GM13977 (cell line): ENCODE measurements at regions not wholly inside any gene's neighbourhood (a gene's known extent, or its start where the extent isn't known, plus 50 kb on each side); places are given as distances from the start of the nearest gene placed in this dataset.

Experiments
- DNase-seq: peaks from one replicate; pipeline ENCODE4 v3.0.0; 2012; ENCODE audit warnings: low spot score
- CTCF ChIP-seq: IDR thresholded peaks from 2 replicates; pipeline ENCODE4 v1.5.1; 2012; ENCODE audit warnings: mild to moderate bottlenecking, control low read depth; ENCODE audit not compliant: insufficient read depth; ENCODE audit errors: extremely low read depth, missing control alignments
- in situ Hi-C: fragments of 300-500 bp; cut with MboI; formaldehyde crosslinking; loops from one replicate; pipeline ENCODE4 v1.12.0; 2022; ENCODE audit warnings: low sequenced_read_pairs, low pct_unique_long_range_greater_than_20kb, mixed read lengths, inconsistent platforms; ENCODE audit not compliant: unreplicated experiment

DNA sequence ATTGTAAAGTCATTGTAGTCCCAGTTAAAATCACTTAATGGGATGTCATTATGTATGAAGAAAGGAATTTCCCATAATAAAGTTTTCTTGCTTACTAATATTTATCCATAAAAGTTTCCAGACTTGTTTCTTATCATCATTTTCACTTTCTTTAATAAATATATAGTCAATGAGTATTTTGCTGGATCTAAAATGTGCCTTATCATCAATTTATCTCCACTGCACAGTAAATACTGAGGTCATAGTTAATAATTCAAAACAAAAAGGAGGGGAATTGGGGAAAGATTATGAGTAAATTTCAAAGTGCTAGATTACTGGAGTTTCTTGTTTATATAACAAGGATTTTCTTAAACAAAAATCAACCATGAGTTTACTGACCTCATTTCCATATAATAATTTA lies 279.5 kb upstream of the DKK2 start:
- in situ Hi-C loops, result no loop called here

DNA sequence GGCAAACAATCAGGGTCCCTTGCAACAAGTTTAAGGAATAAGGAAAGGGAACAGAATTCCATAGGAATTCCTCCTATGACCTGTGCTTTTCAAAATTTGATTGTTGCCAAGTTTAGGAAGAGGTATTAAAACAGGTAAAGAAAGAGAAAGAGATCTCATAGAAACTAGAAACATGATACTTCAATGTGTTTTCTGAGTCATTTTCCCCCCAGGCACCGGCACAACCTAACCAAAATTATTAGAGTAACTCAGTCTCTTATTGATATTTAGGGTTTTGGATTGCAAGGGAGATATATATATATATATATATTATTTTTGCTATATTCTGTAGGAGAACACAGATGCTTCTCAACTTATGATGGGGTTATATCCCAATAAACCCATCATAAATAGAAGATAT lies 278.0 kb upstream of the DKK2 start:
- no peak for DNase-seq
- in situ Hi-C loops, result no loop called here

More for the DNA sequence above, 279.5 kb upstream of the DKK2 start:
- TF ChIP-seq CTCF, result no peak
- no peak for DNase-seq

GRCh38 chr4:107312366-107312765 lies 276.3 kb upstream of the DKK2 start:
- in situ Hi-C loops, result no loop called here
- no peak for DNase-seq
- TF ChIP-seq CTCF, result no peak

More for the DNA sequence above, 278.0 kb upstream of the DKK2 start:
- no peak for TF ChIP-seq CTCF

- no peak for TF ChIP-seq CTCF
- in situ Hi-C loops, result no loop called here
- DNase-seq, result no peak
Measured at GRCh38 chr4:107304699-107305286, 268.7 kb upstream of the DKK2 start.

GRCh38 chr4:107299646-107300045 lies 263.5 kb upstream of the DKK2 start:
- DNase-seq, result no peak
- TF ChIP-seq CTCF, result no peak
- in situ Hi-C loops, result no loop called here

GRCh38 chr4:107292979-107293378 lies 256.9 kb upstream of the DKK2 start:
- DNase-seq, result no peak
- no peak for TF ChIP-seq CTCF
- in situ Hi-C loops, result no loop called here
